K562 (cell line): ENCODE measurements at regions not wholly inside any gene's neighbourhood (a gene's known extent, or its start where the extent isn't known, plus 50 kb on each side); places are given as distances from the start of the nearest gene placed in this dataset.

Source experiments
- ATAC-seq: fragments of 200-7000 bp; cut with Tn5 transposase; 3 replicates; pipeline ENCODE4 v1.9.1; 2020; ENCODE audit warnings: moderate library complexity
- BruUV-seq: library from RNA; stranded (reverse); fragments of 400-500 nt; replicated peaks from 2 replicates; lab custom pipeline; 2021; lab: Mats Ljungman, UMichigan
- CTCF ChIA-PET: fragments of 300-600 bp; formaldehyde crosslinking; extraction: SDS; loops from one replicate; lab custom pipeline; 2021; ENCODE audit warnings: low intra/inter-chr PET ratio; lab: Yijun Ruan, JAX
- POLR2A ChIA-PET: fragments of 300-600, 350-650 bp; sonication (Branson Sonifier 250); formaldehyde crosslinking; extraction: SDS; loops from one replicate; lab custom pipeline; 2021; ENCODE audit warnings: antibody characterized with exemption, inconsistent platforms; lab: Yijun Ruan, JAX
- DNase-seq, 4 experiments: peaks; one replicate each; pipeline versions ENCODE4 v3.0.0 to v3.0.0-alpha.2; 2011 to 2018; ENCODE audit warnings: low spot score in 3 of 4, mixed read lengths in 3 of 4; ENCODE audit errors: extremely low read depth in 1 of 4
- FAIRE-seq: peaks from 2 replicates; lab custom pipeline; 2011; peaks lifted over from hg19 to GRCh38; lab: Jason Lieb, UNC
- H2AFZ ChIP-seq: 2 replicates; pipeline ENCODE4 v1.6.0; 2011; ENCODE audit warnings: low read depth, low read length, control low read depth, inconsistent platforms
- H3K27ac ChIP-seq: fragments of 200-600 bp; 3 replicates; pipeline ENCODE4 v1.8.0; 2011; ENCODE audit warnings: low read depth, mild to moderate bottlenecking, control low read depth, inconsistent platforms, low read length, moderate library complexity, mixed read lengths; ENCODE audit errors: extremely low read depth
- H3K27me3 ChIP-seq, 2 experiments: fragments of 300-600 bp in 1 of 2; 2 replicates in 1 of 2; 3 replicates in 1 of 2; pipeline versions ENCODE4 v1.6.0 to v1.8.0; 2011; ENCODE audit warnings: inconsistent platforms in 2 of 2, low read length in 2 of 2, mild to moderate bottlenecking in 1 of 2, mixed read lengths in 1 of 2, moderate library complexity in 1 of 2; ENCODE audit not compliant: control insufficient read depth in 2 of 2, insufficient read depth in 2 of 2
- H3K36me3 ChIP-seq: fragments of 300-600 bp; 3 replicates; pipeline ENCODE4 v1.8.0; 2011; ENCODE audit warnings: mild to moderate bottlenecking, low read length, inconsistent platforms; ENCODE audit not compliant: control insufficient read depth, insufficient read depth
- H3K4me1 ChIP-seq, 2 experiments: fragments of 200-600 bp in 1 of 2; replicated peaks in 1 of 2; 2 replicates in 1 of 2; 3 replicates in 1 of 2; pipeline versions ENCODE4 v1.5.1 to v1.8.0; 2011; ENCODE audit warnings: inconsistent platforms in 2 of 2, low read length in 2 of 2, mild to moderate bottlenecking in 1 of 2, mixed read lengths in 1 of 2, moderate library complexity in 1 of 2; ENCODE audit not compliant: control insufficient read depth in 2 of 2, insufficient read depth in 2 of 2
- H3K4me2 ChIP-seq: 2 replicates; pipeline ENCODE4 v1.6.1; 2011; ENCODE audit warnings: low read length, control low read depth, inconsistent platforms, mixed read lengths; ENCODE audit not compliant: insufficient read depth
- H3K4me3 ChIP-seq: fragments of 200-600 bp; sonication (generic), shearing (Covaris generic); 2 replicates; pipeline ENCODE4 v1.5.1; 2016; ENCODE audit warnings: control low read depth, inconsistent platforms
- H3K79me2 ChIP-seq: fragments of 200-600 bp; 3 replicates; pipeline ENCODE4 v1.8.0; 2011; ENCODE audit warnings: low read length, inconsistent platforms; ENCODE audit not compliant: control insufficient read depth, insufficient read depth
- H3K9ac ChIP-seq, 2 experiments: 2 replicates each; pipeline versions ENCODE4 v1.6.0 to v1.6.1; 2011; ENCODE audit warnings: low read depth in 2 of 2, low read length in 2 of 2, control low read depth in 1 of 2, inconsistent platforms in 1 of 2, mild to moderate bottlenecking in 1 of 2, mixed read lengths in 1 of 2; ENCODE audit not compliant: insufficient read depth in 1 of 2
- H3K9me1 ChIP-seq: one replicate; pipeline ENCODE4 v1.6.0; 2011; ENCODE audit warnings: inconsistent platforms, mild to moderate bottlenecking, low read length, moderate library complexity; ENCODE audit not compliant: control insufficient read depth, insufficient read depth
- H3K9me3 ChIP-seq: replicated peaks from 2 replicates; pipeline ENCODE4 v1.5.1; 2011; ENCODE audit warnings: low read depth, low read length, inconsistent platforms; ENCODE audit not compliant: control insufficient read depth, insufficient read depth
- H4K20me1 ChIP-seq: replicated peaks from 2 replicates; pipeline ENCODE4 v1.6.1; 2011; ENCODE audit warnings: low read length, inconsistent platforms, mixed read lengths; ENCODE audit not compliant: control insufficient read depth, insufficient read depth
- BDP1 ChIP-seq: IDR thresholded peaks from 3 replicates; pipeline ENCODE4 v1.6.1; 2011; ENCODE audit not compliant: insufficient read length, insufficient read depth
- CC2D1A ChIP-seq: fragments of 450-650 bp; IDR thresholded peaks from 2 replicates; pipeline ENCODE4 v1.6.1; 2017; ENCODE audit warnings: mild to moderate bottlenecking
- CREBBP ChIP-seq: IDR thresholded peaks from one replicate; pipeline ENCODE4 v1.6.1; 2012; ENCODE audit warnings: low read depth, mild to moderate bottlenecking, control low read depth, inconsistent platforms, low read length
- GTF2E2 ChIP-seq: fragments of 200-800 bp; sonication (Bioruptor generic); IDR thresholded peaks from 2 replicates; pipeline ENCODE4 v1.6.1; 2016; ENCODE audit warnings: missing genetic modification characterization, missing compliant biosample characterization
- MAFK ChIP-seq: IDR thresholded peaks from 2 replicates; pipeline ENCODE4 v1.6.1; 2011; ENCODE audit warnings: low read length, improper control_type of control experiment
- NFE2L1 ChIP-seq: fragments of 450-650 bp; IDR thresholded peaks from 2 replicates; pipeline ENCODE4 v1.6.1; 2016; ENCODE audit warnings: missing genetic modification characterization, low read depth, mild to moderate bottlenecking, missing compliant biosample characterization, moderate library complexity, borderline replicate concordance
- POLR2B ChIP-seq: fragments of 450-650 bp; IDR thresholded peaks from 2 replicates; pipeline ENCODE4 v1.6.1; 2018; ENCODE audit warnings: low read depth; ENCODE audit not compliant: partially characterized antibody
- SMAD3 ChIP-seq: fragments of 450-650 bp; formaldehyde crosslinking; conservative IDR thresholded peaks from 2 replicates; pipeline ENCODE4 v1.4.0; 2020; ENCODE audit warnings: mild to moderate bottlenecking
- TRIM28 ChIP-seq: fragments of 450-650 bp; IDR thresholded peaks from 2 replicates; pipeline ENCODE4 v1.6.1; 2017
- YBX1 ChIP-seq: fragments of 450-650 bp; IDR thresholded peaks from 2 replicates; pipeline ENCODE4 v1.7.1; 2016; ENCODE audit warnings: mild to moderate bottlenecking
- ZBTB26 ChIP-seq: fragments of 450-650 bp; formaldehyde crosslinking; IDR thresholded peaks from 2 replicates; pipeline ENCODE4 v1.4.0; 2022; ENCODE audit warnings: missing genetic modification characterization
- ZNF174 ChIP-seq: fragments of 250-450 bp; sonication (Bioruptor Pico); IDR thresholded peaks from 2 replicates; pipeline ENCODE4 v1.4.0; 2020; ENCODE audit warnings: mild to moderate bottlenecking
- ZNF3 ChIP-seq: fragments of 250-450 bp; sonication (Bioruptor Pico); IDR thresholded peaks from 2 replicates; pipeline ENCODE4 v1.5.0; 2021; ENCODE audit warnings: mild to moderate bottlenecking, moderate library complexity
- WGBS: fragments of 100-300 bp; shearing (Covaris generic); methylation state at CpG from one replicate; pipeline ENCODE4 v1.1.6; 2016; ENCODE audit warnings: low coverage, mixed read lengths; ENCODE audit not compliant: insufficient coverage; ENCODE audit errors: missing lambda C conversion rate; 5-methylcytosine and 5-hydroxymethylcytosine counted together
- in situ Hi-C: fragments of 300-500 bp; cut with MboI; formaldehyde crosslinking; loops from 4 replicates; pipeline ENCODE4 v1.15.0; 2018; ENCODE audit warnings: inconsistent platforms, mixed read lengths
- intact Hi-C: fragments of 100-400 bp; cut with micrococcal nuclease; formaldehyde crosslinking; loops from 2 replicates; pipeline ENCODE4 v1.14.2; 2022

- H3K4me1 ChIP-seq, result no peaks in the 10 kb centered on the region
- no peak overlapping the region for H3K27ac ChIP-seq
- ATAC-seq, result no peak
- no peaks in the 10 kb centered on the region for H3K79me2 ChIP-seq
- H3K4me3 ChIP-seq, result no peak overlapping the region
- POLR2A ChIA-PET, result no interaction called here
- TF ChIP-seq ZNF3 (CRISPR knock-in tag) (no peak), YBX1 (no peak)
- TF ChIP-seq, all 486 proteins: peak for 0
- Histone ChIP-seq H3K27me3 (no peaks in the 10 kb centered on the region; a peak in 1 of 5 replicates), H2AFZ (no peak overlapping the region), H3K4me2 (no peak overlapping the region), H3K9me3 (no peaks in the 10 kb centered on the region), H3K9me1 (no peaks in the 10 kb centered on the region), H3K36me3 (no peaks in the 10 kb centered on the region), H3K9ac (no peak overlapping the region), H4K20me1 (no peaks in the 10 kb centered on the region)
- CTCF ChIA-PET, result interaction anchor here (0.8 kb wide), 1 partner anchor 100 kb away, joined by 4 read pairs; no protein-coding TSS in a partner anchor
- 2% methylated on average over 9 of the region's 9 CpGs for WGBS
- no peak for FAIRE-seq
- BruUV-seq, result no TSS peak
- DNase-seq, result no peak
- intact Hi-C loops, result no loop called here
- in situ Hi-C loops, result no loop called here
These were observed 262.4 kb upstream of the PSMD7 start for GRCh38 chr16:74034200-74034599.

GRCh38 chr16:74033441-74033995 lies 263.1 kb upstream of the PSMD7 start:
- Histone ChIP-seq H4K20me1 (no peaks in the 10 kb centered on the region), H3K9ac (no peak overlapping the region), H3K4me3 (no peak overlapping the region), H3K79me2 (no peaks in the 10 kb centered on the region), H3K4me1 (no peaks in the 10 kb centered on the region), H3K27me3 (no peaks in the 10 kb centered on the region; a peak in 1 of 5 replicates), H3K36me3 (no peaks in the 10 kb centered on the region), H2AFZ (no peak overlapping the region), H3K4me2 (no peak overlapping the region), H3K9me1 (no peaks in the 10 kb centered on the region), H3K27ac (no peak overlapping the region), H3K9me3 (no peaks in the 10 kb centered on the region)
- in situ Hi-C loops, result no loop called here
- POLR2A ChIA-PET, result no interaction called here
- intact Hi-C loops, result no loop called here
- FAIRE-seq, result no peak
- DNase-seq, result no peak
- no peak for ATAC-seq
- CTCF ChIA-PET, result interaction anchor here (0.8 kb wide), 1 partner anchor 100 kb away, joined by 4 read pairs; no protein-coding TSS in a partner anchor
- BruUV-seq, result no TSS peak
- TF ChIP-seq TRIM28, result no peak
- TF ChIP-seq GTF2E2, result no peak
- TF ChIP-seq CREBBP, result no peak
- TF ChIP-seq BDP1, result no peak
- TF ChIP-seq ZBTB26 (CRISPR knock-in tag), result no peak
- TF ChIP-seq CC2D1A, result no peak
- TF ChIP-seq MAFK, result no peak
- no peak for TF ChIP-seq NFE2L1
- TF ChIP-seq POLR2B, result no peak
- no peak for TF ChIP-seq ZNF174 (CRISPR knock-in tag)
- TF ChIP-seq SMAD3, result no peak
- WGBS, result 1% methylated on average over 9 of the region's 9 CpGs
